ENCODE measurements at regions not wholly inside any gene's neighbourhood (a gene's known extent, or its start where the extent isn't known, plus 50 kb on each side); places are given as distances from the start of the nearest gene placed in this dataset.

DNA sequence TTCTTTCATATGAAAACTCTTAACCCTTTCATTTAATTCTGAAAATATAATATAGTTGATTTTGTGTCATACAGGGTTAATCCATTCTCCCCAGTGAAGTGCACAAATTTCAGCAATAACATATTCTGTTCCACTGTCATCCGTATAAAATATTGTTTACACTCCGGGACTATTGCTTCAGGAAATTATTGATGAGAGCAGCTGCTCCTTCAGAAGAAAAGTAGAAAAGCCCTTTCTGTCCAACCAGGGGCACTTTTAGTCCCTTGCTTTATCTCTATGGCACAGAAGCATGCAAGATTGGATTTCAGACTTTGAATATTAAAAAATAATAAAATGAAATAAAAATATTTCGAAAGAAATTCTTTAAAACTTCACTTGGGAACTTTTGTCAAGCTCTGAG lies 535.7 kb upstream of the SLC39A10 start:
- Histone ChIP-seq H3K4me3 (no peak overlapping the region), H4K20me1 (ENCODE audit: insufficient read depth) (no peaks in the 10 kb centered on the region), H3K27ac (no peak overlapping the region), H3K4me2 (no peak overlapping the region), H3K4me1 (replicated peaks; ENCODE audit: insufficient read depth) (no peaks in the 10 kb centered on the region), H3F3A (ENCODE audit: insufficient read depth, low read depth) (no peaks in the 10 kb centered on the region), H3K79me2 (ENCODE audit: low read depth) (no peaks in the 10 kb centered on the region), H3K36me3 (ENCODE audit: low read depth) (no peaks in the 10 kb centered on the region), H3K9me3 (ENCODE audit: insufficient read depth, low read depth) (no peaks in the 10 kb centered on the region), H3K9me2 (ENCODE audit: insufficient read depth) (no peaks in the 10 kb centered on the region), H3K27me3 (ENCODE audit: insufficient read depth, low read depth) (no peaks in the 10 kb centered on the region), H2AFZ (no peak overlapping the region)
- no peak for TF ChIP-seq EZH2 (IDR thresholded peaks at IDR 0.05; ENCODE audit: low read depth)
- TF ChIP-seq, protein P1, sequence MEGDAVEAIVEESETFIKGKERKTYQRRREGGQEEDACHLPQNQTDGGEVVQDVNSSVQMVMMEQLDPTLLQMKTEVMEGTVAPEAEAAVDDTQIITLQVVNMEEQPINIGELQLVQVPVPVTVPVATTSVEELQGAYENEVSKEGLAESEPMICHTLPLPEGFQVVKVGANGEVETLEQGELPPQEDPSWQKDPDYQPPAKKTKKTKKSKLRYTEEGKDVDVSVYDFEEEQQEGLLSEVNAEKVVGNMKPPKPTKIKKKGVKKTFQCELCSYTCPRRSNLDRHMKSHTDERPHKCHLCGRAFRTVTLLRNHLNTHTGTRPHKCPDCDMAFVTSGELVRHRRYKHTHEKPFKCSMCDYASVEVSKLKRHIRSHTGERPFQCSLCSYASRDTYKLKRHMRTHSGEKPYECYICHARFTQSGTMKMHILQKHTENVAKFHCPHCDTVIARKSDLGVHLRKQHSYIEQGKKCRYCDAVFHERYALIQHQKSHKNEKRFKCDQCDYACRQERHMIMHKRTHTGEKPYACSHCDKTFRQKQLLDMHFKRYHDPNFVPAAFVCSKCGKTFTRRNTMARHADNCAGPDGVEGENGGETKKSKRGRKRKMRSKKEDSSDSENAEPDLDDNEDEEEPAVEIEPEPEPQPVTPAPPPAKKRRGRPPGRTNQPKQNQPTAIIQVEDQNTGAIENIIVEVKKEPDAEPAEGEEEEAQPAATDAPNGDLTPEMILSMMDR (conservative IDR thresholded peaks at IDR 0.05) = no peak
- ChIA-PET CTCF (no interaction called here), POLR2A (ENCODE audit: unreplicated experiment) (no interaction called here)
- no TSS peak for BruUV-seq (replicated peaks)
- no peak for DNase-seq
- intact Hi-C loops (cut with micrococcal nuclease; ENCODE audit: unreplicated experiment) = no loop called here

DNA sequence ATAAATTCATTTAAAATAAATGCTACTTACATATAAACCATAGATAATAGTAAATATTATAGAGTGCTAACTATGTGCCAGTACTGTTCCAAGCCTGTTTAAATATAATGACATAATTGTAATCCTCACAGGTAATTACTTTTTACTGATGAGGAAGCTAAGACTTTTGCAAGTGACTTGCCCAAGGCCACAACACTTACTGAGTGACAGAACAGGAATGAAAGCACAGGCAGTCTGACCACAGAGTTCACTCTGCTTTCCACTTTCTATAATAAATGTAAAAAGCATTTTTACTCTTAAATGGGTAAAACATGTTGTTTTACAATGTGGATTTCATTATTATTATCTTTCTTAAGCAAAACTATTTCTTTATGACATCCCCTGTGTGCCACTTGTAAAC lies 537.8 kb upstream of the SLC39A10 start:
- no peak overlapping the region for H3K27ac ChIP-seq
- H2AFZ ChIP-seq = no peak overlapping the region
- H3K4me3 ChIP-seq = no peak overlapping the region
- H3K4me2 ChIP-seq = no peak overlapping the region
- intact Hi-C loops (cut with micrococcal nuclease; ENCODE audit: unreplicated experiment) = no loop called here
- H3F3A ChIP-seq (ENCODE audit: insufficient read depth, low read depth) = no peaks in the 10 kb centered on the region
- H3K36me3 ChIP-seq (ENCODE audit: low read depth) = no peaks in the 10 kb centered on the region
- H4K20me1 ChIP-seq (ENCODE audit: insufficient read depth) = no peaks in the 10 kb centered on the region
- ChIA-PET POLR2A (ENCODE audit: unreplicated experiment) (no interaction called here), CTCF (no interaction called here)
- H3K9me3 ChIP-seq (ENCODE audit: insufficient read depth, low read depth) = no peaks in the 10 kb centered on the region
- H3K4me1 ChIP-seq (replicated peaks; ENCODE audit: insufficient read depth) = no peaks in the 10 kb centered on the region
- H3K79me2 ChIP-seq (ENCODE audit: low read depth) = no peaks in the 10 kb centered on the region
- DNase-seq = no peak
- no peaks in the 10 kb centered on the region for H3K9me2 ChIP-seq (ENCODE audit: insufficient read depth)
- BruUV-seq (replicated peaks) = no TSS peak
- no peak for TF ChIP-seq EZH2 (IDR thresholded peaks at IDR 0.05; ENCODE audit: low read depth)
- TF ChIP-seq, protein P1 (conservative IDR thresholded peaks at IDR 0.05) = no peak
- H3K27me3 ChIP-seq (ENCODE audit: insufficient read depth, low read depth) = no peaks in the 10 kb centered on the region

DNA sequence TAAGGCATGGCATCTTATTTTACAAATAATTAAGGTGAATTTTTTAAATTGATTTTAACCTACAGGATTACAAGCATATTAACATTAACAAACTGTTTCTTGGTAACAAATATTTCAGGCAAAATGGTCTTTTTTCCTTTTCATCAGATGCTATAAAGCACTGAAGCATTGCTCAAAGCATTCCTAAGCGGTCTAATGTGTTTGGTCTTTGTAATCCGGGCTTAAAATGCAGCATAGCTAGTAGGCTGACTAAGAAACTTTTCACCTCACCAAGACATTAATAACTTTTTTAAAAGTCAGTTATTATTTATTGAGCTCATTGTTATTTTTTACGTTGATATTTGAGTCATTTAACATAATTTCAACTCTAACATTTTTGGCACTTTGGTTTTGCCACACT lies 538.8 kb upstream of the SLC39A10 start:
- Histone ChIP-seq H3K4me1 (replicated peaks; ENCODE audit: insufficient read depth) (no peaks in the 10 kb centered on the region), H3K27me3 (ENCODE audit: insufficient read depth, low read depth) (no peaks in the 10 kb centered on the region), H3F3A (ENCODE audit: insufficient read depth, low read depth) (no peaks in the 10 kb centered on the region), H3K79me2 (ENCODE audit: low read depth) (no peaks in the 10 kb centered on the region), H3K9me2 (ENCODE audit: insufficient read depth) (no peaks in the 10 kb centered on the region), H3K4me3 (no peak overlapping the region), H3K9me3 (ENCODE audit: insufficient read depth, low read depth) (no peaks in the 10 kb centered on the region), H4K20me1 (ENCODE audit: insufficient read depth) (no peaks in the 10 kb centered on the region), H3K27ac (no peak overlapping the region), H2AFZ (no peak overlapping the region), H3K4me2 (no peak overlapping the region), H3K36me3 (ENCODE audit: low read depth) (no peaks in the 10 kb centered on the region)
- intact Hi-C loops (cut with micrococcal nuclease; ENCODE audit: unreplicated experiment) = no loop called here
- BruUV-seq (replicated peaks) = no TSS peak
- no peak for DNase-seq
- TF ChIP-seq, protein P1 (conservative IDR thresholded peaks at IDR 0.05) = no peak
- no peak for TF ChIP-seq EZH2 (IDR thresholded peaks at IDR 0.05; ENCODE audit: low read depth)
- CTCF ChIA-PET = no interaction called here
- POLR2A ChIA-PET (ENCODE audit: unreplicated experiment) = no interaction called here

Measured in PC-9 (cell line).